B cell (primary cell): ENCODE measurements at regions not wholly inside any gene's neighbourhood (a gene's known extent, or its start where the extent isn't known, plus 50 kb on each side); places are given as distances from the start of the nearest gene placed in this dataset.

ENCODE experiments used
- ATAC-seq: fragments of 200-7000 bp; cut with Tn5 transposase; one replicate; pipeline ENCODE4 v1.10.0; 2021; ENCODE audit warnings: low read depth, mild to moderate bottlenecking, moderate number of reproducible peaks, moderate library complexity
- CTCF ChIA-PET: fragments of 350-600 bp; sonication (Branson Sonifier 250); formaldehyde crosslinking; loops from one replicate; lab custom pipeline; 2021; ENCODE audit warnings: antibody characterized with exemption, inconsistent platforms; lab: Charles Lee
- POLR2A ChIA-PET: fragments of 350-600 bp; sonication (Branson Sonifier 250); formaldehyde crosslinking; loops from one replicate; lab custom pipeline; 2021; ENCODE audit warnings: antibody characterized with exemption; lab: Charles Lee
- DNase-seq: peaks from one replicate; pipeline ENCODE4 v3.0.0; 2013
- H2AFZ ChIP-seq: 2 replicates; pipeline ENCODE4 v1.6.1; 2012; ENCODE audit warnings: mild to moderate bottlenecking, low read depth, low read length; ENCODE audit not compliant: insufficient read depth, poor library complexity, severe bottlenecking
- H3K27ac ChIP-seq, 2 donors: 1 replicate in 1 of 2; 2 replicates in 1 of 2; pipeline ENCODE4 v1.5.1; 2012 to 2013; ENCODE audit warnings: low read length in 2 of 2, mild to moderate bottlenecking in 2 of 2, moderate library complexity in 1 of 2
- H3K27me3 ChIP-seq, 4 experiments: fragments of 200-600 bp in 1 of 4; sonication (generic) in 1 of 4; replicated peaks in 1 of 4; 1 replicate in 2 of 4; 2 replicates in 2 of 4; pipeline versions ENCODE4 v1.6.1 to v1.7.0; 2013 to 2016; ENCODE audit warnings: low read length in 3 of 4, mild to moderate bottlenecking in 2 of 4, mixed read lengths in 1 of 4, moderate library complexity in 1 of 4; ENCODE audit not compliant: insufficient read depth in 4 of 4, control insufficient read depth in 3 of 4; ENCODE audit errors: control extremely low read depth in 1 of 4
- H3K36me3 ChIP-seq, 2 experiments: replicated peaks in 1 of 2; 1 replicate in 1 of 2; 2 replicates in 1 of 2; pipeline versions ENCODE4 v1.6.1 to v1.7.1; 2013; ENCODE audit warnings: low read length in 1 of 2; ENCODE audit not compliant: insufficient read depth in 2 of 2, control insufficient read depth in 1 of 2; ENCODE audit errors: control extremely low read depth in 1 of 2, extremely low read depth in 1 of 2
- H3K4me1 ChIP-seq, 2 donors: fragments of 200-600 bp in 1 of 2; sonication (generic) in 1 of 2; 1 replicate in 1 of 2; 2 replicates in 1 of 2; pipeline versions ENCODE4 v1.5.1 to v1.6.1; 2013 to 2017; ENCODE audit warnings: low read length in 2 of 2; ENCODE audit not compliant: control insufficient read depth in 2 of 2, insufficient read depth in 2 of 2
- H3K4me2 ChIP-seq: replicated peaks from 2 replicates; pipeline ENCODE3; 2012; ENCODE audit warnings: mild to moderate bottlenecking, low read depth, low read length; ENCODE audit not compliant: poor library complexity, severe bottlenecking
- H3K4me3 ChIP-seq, 5 experiments: fragments of 200-600 bp in 1 of 5; sonication (generic) in 1 of 5; 1 replicate in 3 of 5; 2 replicates in 2 of 5; pipeline versions ENCODE4 v1.5.1 to v1.7.0; 2011 to 2016; ENCODE audit warnings: low read length in 4 of 5, mild to moderate bottlenecking in 4 of 5, low read depth in 2 of 5, control low read depth in 1 of 5, moderate library complexity in 1 of 5; ENCODE audit not compliant: insufficient read depth in 1 of 5; ENCODE audit errors: control extremely low read depth in 1 of 5, extremely low read depth in 1 of 5
- H3K79me2 ChIP-seq: fragments of 200-600 bp; sonication (generic); one replicate; pipeline ENCODE4 v1.6.0; 2016; ENCODE audit warnings: low read length; ENCODE audit not compliant: control insufficient read depth, insufficient read depth
- H3K9ac ChIP-seq: fragments of 200-600 bp; sonication (generic); 2 replicates; pipeline ENCODE4 v1.6.1; 2017; ENCODE audit warnings: mild to moderate bottlenecking, low read length, moderate library complexity
- H3K9me3 ChIP-seq, 3 donors: one replicate each; pipeline versions ENCODE4 v1.6.1 to v1.7.1; 2013; ENCODE audit warnings: low read length in 2 of 3; ENCODE audit not compliant: control insufficient read depth in 2 of 3, insufficient read depth in 1 of 3; ENCODE audit errors: control extremely low read depth in 1 of 3
- H4K20me1 ChIP-seq: 2 replicates; pipeline ENCODE4 v1.6.0; 2012; ENCODE audit warnings: mild to moderate bottlenecking, low read length; ENCODE audit not compliant: insufficient read depth, control insufficient read depth, poor library complexity, severe bottlenecking
- H3K27ac Mint-ChIP-seq: one replicate; pipeline ENCODE4 v1.8.0; 2021; ENCODE audit warnings: mixed read lengths
- H3K27me3 Mint-ChIP-seq: one replicate; pipeline ENCODE4 v1.8.0; 2021; ENCODE audit warnings: mixed read lengths
- H3K4me1 Mint-ChIP-seq: one replicate; pipeline ENCODE4 v1.8.0; 2021; ENCODE audit warnings: mixed read lengths
- H3K4me3 Mint-ChIP-seq: one replicate; pipeline ENCODE4 v1.8.0; 2021; ENCODE audit warnings: mixed read lengths
- H3K9me3 Mint-ChIP-seq: one replicate; pipeline ENCODE4 v1.8.0; 2022; ENCODE audit warnings: mixed read lengths; ENCODE audit not compliant: insufficient read depth
- EZH2 ChIP-seq: IDR thresholded peaks from 2 replicates; pipeline ENCODE4 v1.6.1; 2012; ENCODE audit warnings: borderline replicate concordance, low read depth, mild to moderate bottlenecking, moderate library complexity, low read length; ENCODE audit not compliant: insufficient read depth, poor library complexity, severe bottlenecking
- WGBS: methylation state at CpG from one replicate; pipeline ENCODE4 v1.1.5; 2013; ENCODE audit warnings: missing lambda C conversion rate; ENCODE audit not compliant: insufficient coverage; 5-methylcytosine and 5-hydroxymethylcytosine counted together
- intact Hi-C: fragments of 100-400 bp; cut with micrococcal nuclease; formaldehyde crosslinking; loops from one replicate; pipeline ENCODE4 v1.10.0; 2022
- TF ChIP-seq, protein P1 (sequence below): fragments of 200-600 bp; IDR thresholded peaks from one replicate; pipeline ENCODE4 v1.8.0; 2022; ENCODE audit warnings: antibody characterized with exemption, mild to moderate bottlenecking

DNA sequence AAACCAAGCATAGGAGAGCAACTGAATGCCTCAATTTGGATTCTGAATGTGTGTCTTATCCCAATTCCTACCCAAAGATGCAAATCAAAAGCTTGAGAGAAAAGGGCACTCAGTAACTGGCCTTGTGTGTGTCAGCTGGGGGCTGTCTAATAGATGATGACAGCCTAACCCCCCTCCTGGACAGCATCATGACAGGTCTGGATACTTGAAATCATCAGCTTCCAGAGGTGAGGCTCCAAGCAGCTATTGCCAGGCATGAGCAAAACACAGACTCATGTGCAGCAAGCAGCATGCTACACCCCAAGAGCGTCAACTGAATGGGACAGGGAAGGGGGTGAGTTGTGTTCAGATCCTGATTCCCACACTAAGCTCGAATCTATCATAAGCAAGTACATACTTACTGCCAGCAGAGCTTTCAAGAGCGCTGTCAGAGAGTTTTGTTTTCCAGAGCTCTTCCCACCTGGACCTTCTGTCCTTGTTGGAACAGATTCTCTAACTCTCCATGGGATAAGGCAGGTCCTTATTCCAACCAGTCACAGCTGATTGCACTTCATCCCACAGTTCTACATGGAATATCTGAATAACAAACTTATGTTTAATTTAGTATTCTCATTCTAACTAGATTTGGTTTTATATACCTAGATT, 467.5 kb downstream of the DTWD2 start:
- Histone ChIP-seq H3K4me3 (no peak overlapping the region), H3K27ac (no peak overlapping the region), H3K79me2 (no peaks in the 10 kb centered on the region), H3K27me3 (no peaks in the 10 kb centered on the region), H3K9ac (no peak overlapping the region), H3K9me3 (no peaks in the 10 kb centered on the region), H3K36me3 (no peaks in the 10 kb centered on the region), H3K4me2 (no peak overlapping the region), H4K20me1 (no peaks in the 10 kb centered on the region), H3K4me1 (no peaks in the 10 kb centered on the region), H2AFZ (no peak overlapping the region)
- POLR2A ChIA-PET: no interaction called here
- Mint-ChIP-seq H3K4me3 (no peak overlapping the region), H3K27me3 (peaks cover 10% of the 10 kb centered on the region), H3K27ac (no peak overlapping the region), H3K9me3 (no peaks in the 10 kb centered on the region), H3K4me1 (no peaks in the 10 kb centered on the region)
- ATAC-seq: no peak
- WGBS: 93% methylated on average over 2 of the region's 3 CpGs
- CTCF ChIA-PET: no interaction called here
- intact Hi-C loops: no loop called here
- TF ChIP-seq, protein P1, sequence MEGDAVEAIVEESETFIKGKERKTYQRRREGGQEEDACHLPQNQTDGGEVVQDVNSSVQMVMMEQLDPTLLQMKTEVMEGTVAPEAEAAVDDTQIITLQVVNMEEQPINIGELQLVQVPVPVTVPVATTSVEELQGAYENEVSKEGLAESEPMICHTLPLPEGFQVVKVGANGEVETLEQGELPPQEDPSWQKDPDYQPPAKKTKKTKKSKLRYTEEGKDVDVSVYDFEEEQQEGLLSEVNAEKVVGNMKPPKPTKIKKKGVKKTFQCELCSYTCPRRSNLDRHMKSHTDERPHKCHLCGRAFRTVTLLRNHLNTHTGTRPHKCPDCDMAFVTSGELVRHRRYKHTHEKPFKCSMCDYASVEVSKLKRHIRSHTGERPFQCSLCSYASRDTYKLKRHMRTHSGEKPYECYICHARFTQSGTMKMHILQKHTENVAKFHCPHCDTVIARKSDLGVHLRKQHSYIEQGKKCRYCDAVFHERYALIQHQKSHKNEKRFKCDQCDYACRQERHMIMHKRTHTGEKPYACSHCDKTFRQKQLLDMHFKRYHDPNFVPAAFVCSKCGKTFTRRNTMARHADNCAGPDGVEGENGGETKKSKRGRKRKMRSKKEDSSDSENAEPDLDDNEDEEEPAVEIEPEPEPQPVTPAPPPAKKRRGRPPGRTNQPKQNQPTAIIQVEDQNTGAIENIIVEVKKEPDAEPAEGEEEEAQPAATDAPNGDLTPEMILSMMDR: no peak
- no peak for TF ChIP-seq EZH2
- no peak for DNase-seq

DNA sequence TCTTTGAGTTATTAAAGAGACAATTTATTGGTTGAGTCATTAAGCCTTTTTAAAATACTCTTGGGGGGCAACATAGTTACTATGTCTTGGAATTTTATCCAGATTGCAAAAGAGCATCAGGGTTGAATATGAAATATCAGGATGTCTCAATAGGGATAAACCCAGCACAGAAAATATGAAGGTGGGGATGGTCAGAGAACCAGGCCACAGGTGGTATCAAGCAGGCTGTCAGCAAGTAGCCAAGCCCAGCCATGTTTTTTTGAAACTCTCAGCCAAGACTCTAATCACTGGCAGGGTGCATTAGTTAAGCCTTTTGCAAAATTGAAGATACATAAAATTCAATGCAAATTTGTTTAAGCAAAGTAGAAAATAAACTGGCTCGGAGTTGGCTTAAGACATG, 468.9 kb downstream of the DTWD2 start:
- intact Hi-C loops: no loop called here
- peaks cover 10% of the 10 kb centered on the region for H3K27me3 Mint-ChIP-seq
- H3K4me3 ChIP-seq: no peak overlapping the region
- no peaks in the 10 kb centered on the region for H4K20me1 ChIP-seq
- DNase-seq (no peak), ATAC-seq (no peak)
- no peak overlapping the region for H3K9ac ChIP-seq
- no peak overlapping the region for H3K27ac Mint-ChIP-seq
- no peaks in the 10 kb centered on the region for H3K4me1 ChIP-seq
- CTCF ChIA-PET: no interaction called here
- POLR2A ChIA-PET: no interaction called here
- H3K9me3 ChIP-seq: no peaks in the 10 kb centered on the region
- no peak for TF ChIP-seq EZH2
- TF ChIP-seq, protein P1: no peak
- no peak overlapping the region for H3K27ac ChIP-seq
- no CpG with 5 or more reads among the region's 1 CpG for WGBS
- no peaks in the 10 kb centered on the region for H3K9me3 Mint-ChIP-seq
- H3K79me2 ChIP-seq: no peaks in the 10 kb centered on the region
- no peak overlapping the region for H3K4me3 Mint-ChIP-seq
- no peak overlapping the region for H2AFZ ChIP-seq
- no peaks in the 10 kb centered on the region for H3K27me3 ChIP-seq
- no peak overlapping the region for H3K4me2 ChIP-seq
- no peaks in the 10 kb centered on the region for H3K36me3 ChIP-seq
- H3K4me1 Mint-ChIP-seq: no peaks in the 10 kb centered on the region
